Fibroblast of lung (primary cell): ENCODE measurements at regions not wholly inside any gene's neighbourhood (a gene's known extent, or its start where the extent isn't known, plus 50 kb on each side); places are given as distances from the start of the nearest gene placed in this dataset.

Experiments
- DNase-seq, 2 donors: peaks; one replicate each; pipeline versions ENCODE4 v3.0.0 to v3.0.0-alpha.2; 2010; ENCODE audit warnings: low read depth in 2 of 2
- H2AFZ ChIP-seq: 2 replicates; pipeline ENCODE4 v1.5.1; 2012; ENCODE audit warnings: low read length, control low read depth, inconsistent platforms
- H3K27ac ChIP-seq: 2 replicates; pipeline ENCODE4 v1.5.1; 2011; ENCODE audit warnings: low read length, control low read depth; ENCODE audit not compliant: insufficient read depth
- H3K27me3 ChIP-seq: 2 replicates; pipeline ENCODE4 v1.5.1; 2011; ENCODE audit warnings: mild to moderate bottlenecking, low read length; ENCODE audit not compliant: control insufficient read depth, insufficient read depth
- H3K36me3 ChIP-seq: 2 replicates; pipeline ENCODE4 v1.5.1; 2011; ENCODE audit warnings: low read length; ENCODE audit not compliant: control insufficient read depth, insufficient read depth
- H3K4me1 ChIP-seq: 2 replicates; pipeline ENCODE4 v1.5.1; 2011; ENCODE audit warnings: low read length; ENCODE audit not compliant: control insufficient read depth, insufficient read depth; ENCODE audit errors: extremely low read depth
- H3K4me2 ChIP-seq: 2 replicates; pipeline ENCODE4 v1.5.1; 2011; ENCODE audit warnings: low read length, control low read depth; ENCODE audit not compliant: insufficient read depth; ENCODE audit errors: extremely low read depth
- H3K4me3 ChIP-seq, 4 experiments: fragments of 200-600 bp in 1 of 4; sonication (generic) in 1 of 4; replicated peaks in 1 of 4; 2 replicates each; pipeline ENCODE4 v1.5.1; 2011 to 2016; ENCODE audit warnings: low read length in 4 of 4, low read depth in 3 of 4, mild to moderate bottlenecking in 3 of 4, control low read depth in 2 of 4, inconsistent platforms in 1 of 4, mixed read lengths in 1 of 4; ENCODE audit not compliant: insufficient read depth in 1 of 4; ENCODE audit errors: control extremely low read depth in 1 of 4
- H3K79me2 ChIP-seq: 2 replicates; pipeline ENCODE4 v1.5.1; 2012; ENCODE audit warnings: mild to moderate bottlenecking, low read length, inconsistent platforms; ENCODE audit not compliant: control insufficient read depth, insufficient read depth
- H3K9ac ChIP-seq: 2 replicates; pipeline ENCODE4 v1.5.1; 2011; ENCODE audit warnings: mild to moderate bottlenecking, low read length, control low read depth; ENCODE audit not compliant: insufficient read depth
- H3K9me3 ChIP-seq: 2 replicates; pipeline ENCODE4 v1.5.1; 2012; ENCODE audit warnings: low read depth, low read length; ENCODE audit not compliant: control insufficient read depth, insufficient read depth
- H4K20me1 ChIP-seq: 2 replicates; pipeline ENCODE4 v1.5.1; 2011; ENCODE audit warnings: low read length; ENCODE audit not compliant: control insufficient read depth, insufficient read depth; ENCODE audit errors: extremely low read depth
- CTCF ChIP-seq, 2 donors: IDR thresholded peaks in 1 of 2; conservative IDR thresholded peaks in 1 of 2; 1 replicate in 1 of 2; 2 replicates in 1 of 2; pipeline ENCODE4 v1.5.1; 2011 to 2012; ENCODE audit warnings: low read length in 2 of 2, control low read depth in 1 of 2, inconsistent platforms in 1 of 2, low read depth in 1 of 2, mild to moderate bottlenecking in 1 of 2
- EZH2 ChIP-seq: IDR thresholded peaks from 2 replicates; pipeline ENCODE4 v1.5.1; 2012; ENCODE audit warnings: low read length, control low read depth, mild to moderate bottlenecking; ENCODE audit errors: missing control alignments

GRCh38 chr3:5296362-5296761, 108.9 kb downstream of the EDEM1 start:
- no peak overlapping the region for H3K4me3 ChIP-seq

GRCh38 chr3:5297895-5298294, 110.4 kb downstream of the EDEM1 start:
- no peak for DNase-seq
- H3K4me2 ChIP-seq: no peak overlapping the region
- no peaks in the 10 kb centered on the region for H3K36me3 ChIP-seq
- no peaks in the 10 kb centered on the region for H3K79me2 ChIP-seq
- H3K27me3 ChIP-seq: no peaks in the 10 kb centered on the region
- H3K4me1 ChIP-seq: no peaks in the 10 kb centered on the region
- no peaks in the 10 kb centered on the region for H3K9me3 ChIP-seq
- no peak overlapping the region for H2AFZ ChIP-seq
- H3K9ac ChIP-seq: no peak overlapping the region
- TF ChIP-seq EZH2: no peak
- TF ChIP-seq CTCF (conservative IDR thresholded peaks at IDR 0.05 in 1 of 2, IDR thresholded peaks at IDR 0.05 in 1 of 2; ENCODE audit: low read depth in 1 of 2, low read length in 2 of 2): no peak
- no peak overlapping the region for H3K27ac ChIP-seq
- no peak overlapping the region for H3K4me3 ChIP-seq
- no peaks in the 10 kb centered on the region for H4K20me1 ChIP-seq

More at GRCh38 chr3:5296362-5296761, 108.9 kb downstream of the EDEM1 start:
- H3K9ac ChIP-seq: no peak overlapping the region
- H3K4me1 ChIP-seq: no peaks in the 10 kb centered on the region
- H3K4me2 ChIP-seq: no peak overlapping the region
- H3K27me3 ChIP-seq: no peaks in the 10 kb centered on the region
- H3K36me3 ChIP-seq: no peaks in the 10 kb centered on the region
- no peak overlapping the region for H3K27ac ChIP-seq
- DNase-seq: no peak
- H3K79me2 ChIP-seq: no peaks in the 10 kb centered on the region
- H3K9me3 ChIP-seq: no peaks in the 10 kb centered on the region
- H2AFZ ChIP-seq: no peak overlapping the region
- TF ChIP-seq EZH2 (no peak), CTCF (conservative IDR thresholded peaks at IDR 0.05 in 1 of 2, IDR thresholded peaks at IDR 0.05 in 1 of 2; ENCODE audit: low read depth in 1 of 2, low read length in 2 of 2) (no peak)
- no peaks in the 10 kb centered on the region for H4K20me1 ChIP-seq

- Histone ChIP-seq H3K4me3 (no peak overlapping the region), H3K9ac (no peak overlapping the region), H3K4me1 (no peaks in the 10 kb centered on the region), H3K79me2 (no peaks in the 10 kb centered on the region), H3K27ac (no peak overlapping the region), H2AFZ (no peak overlapping the region), H3K4me2 (no peak overlapping the region), H3K9me3 (no peaks in the 10 kb centered on the region), H3K36me3 (no peaks in the 10 kb centered on the region), H3K27me3 (no peaks in the 10 kb centered on the region), H4K20me1 (no peaks in the 10 kb centered on the region)
- no peak for TF ChIP-seq EZH2
- no peak for TF ChIP-seq CTCF (conservative IDR thresholded peaks at IDR 0.05 in 1 of 2, IDR thresholded peaks at IDR 0.05 in 1 of 2; ENCODE audit: low read depth in 1 of 2, low read length in 2 of 2)
- no peak for DNase-seq
Observed at GRCh38 chr3:5298453-5298852, 110.9 kb downstream of the EDEM1 start.
